Smooth muscle cell (in vitro differentiated cells): ENCODE measurements at regions not wholly inside any gene's neighbourhood (a gene's known extent, or its start where the extent isn't known, plus 50 kb on each side); places are given as distances from the start of the nearest gene placed in this dataset.
A peak's percentile ranks its signal among the peaks of the same experiment; 100 is the strongest.

Experiments used
- DNase-seq: peaks from one replicate; lab custom pipeline; 2025; ENCODE audit not compliant: unreplicated experiment; lab: John Stamatoyannopoulos, UW
- H2AFZ ChIP-seq: fragments of 200-600 bp; sonication (generic); 2 replicates; pipeline ENCODE4 v1.6.0; 2016; ENCODE audit warnings: antibody characterized with exemption, low read depth, mild to moderate bottlenecking
- H3F3A ChIP-seq: fragments of 200-600 bp; sonication (generic); 2 replicates; pipeline ENCODE4 v1.6.0; 2017; ENCODE audit warnings: antibody characterized with exemption, low read depth
- H3K27ac ChIP-seq: fragments of 200-600 bp; sonication (generic); 2 replicates; pipeline ENCODE4 v1.5.1; 2016; ENCODE audit warnings: low read depth, mild to moderate bottlenecking
- H3K27me3 ChIP-seq: fragments of 200-600 bp; sonication (generic); 2 replicates; pipeline ENCODE4 v1.6.1; 2016; ENCODE audit warnings: low read depth, mild to moderate bottlenecking
- H3K36me3 ChIP-seq: fragments of 200-600 bp; sonication (generic); 2 replicates; pipeline ENCODE4 v1.5.1; 2016; ENCODE audit warnings: low read depth
- H3K4me1 ChIP-seq: fragments of 200-600 bp; sonication (generic); 2 replicates; pipeline ENCODE4 v1.5.1; 2016; ENCODE audit warnings: low read depth
- H3K4me2 ChIP-seq: fragments of 200-600 bp; sonication (generic); 2 replicates; pipeline ENCODE4 v1.6.0; 2016; ENCODE audit warnings: mild to moderate bottlenecking
- H3K4me3 ChIP-seq: fragments of 200-600 bp; sonication (generic); 2 replicates; pipeline ENCODE4 v1.5.1; 2016; ENCODE audit warnings: mild to moderate bottlenecking
- H3K79me2 ChIP-seq: fragments of 200-600 bp; sonication (generic); 2 replicates; pipeline ENCODE4 v1.6.0; 2016; ENCODE audit warnings: low read depth, mild to moderate bottlenecking
- H3K9ac ChIP-seq: fragments of 200-600 bp; sonication (generic); 2 replicates; pipeline ENCODE4 v1.6.0; 2016; ENCODE audit warnings: low read depth
- H3K9me3 ChIP-seq: fragments of 200-600 bp; sonication (generic); replicated peaks from 2 replicates; pipeline ENCODE4 v1.5.1; 2016; ENCODE audit warnings: low read depth
- H4K20me1 ChIP-seq: fragments of 200-600 bp; sonication (generic); 2 replicates; pipeline ENCODE4 v1.6.0; 2016; ENCODE audit warnings: low read depth
- CTCF ChIP-seq: fragments of 200-600 bp; sonication (generic); IDR thresholded peaks from 2 replicates; pipeline ENCODE4 v1.5.1; 2017; ENCODE audit warnings: borderline replicate concordance, mild to moderate bottlenecking, antibody characterized with exemption; ENCODE audit not compliant: insufficient read depth, poor library complexity, severe bottlenecking
- WGBS: methylation state at CpG from one replicate; pipeline ENCODE4 v1.1.7; 2016; ENCODE audit warnings: low lambda C conversion rate; 5-methylcytosine and 5-hydroxymethylcytosine counted together

GRCh38 chr6:14638906-14639761, 521.6 kb downstream of the CD83 start:
- Histone ChIP-seq H3K36me3 (no peaks in the 10 kb centered on the region), H3K27me3 (no peaks in the 10 kb centered on the region), H3K4me1 (peaks cover 36% of the 10 kb centered on the region), H2AFZ (peak overlapping the region; percentile 36), H3K79me2 (no peaks in the 10 kb centered on the region), H4K20me1 (no peaks in the 10 kb centered on the region), H3K9me3 (no peaks in the 10 kb centered on the region), H3K9ac (peak overlapping the region; percentile 3), H3K4me3 (peak overlapping the region; percentile 23), H3K27ac (no peak overlapping the region), H3F3A (no peaks in the 10 kb centered on the region), H3K4me2 (peak overlapping the region; percentile 75)
- 14% methylated on average over 13 of the region's 13 CpGs for WGBS
- no peak for TF ChIP-seq CTCF
- DNase-seq, result no peak

GRCh38 chr6:14639983-14640599, 522.5 kb downstream of the CD83 start:
- Histone ChIP-seq H3K36me3 (no peaks in the 10 kb centered on the region), H3K4me2 (peak overlapping the region; percentile 75), H2AFZ (no peak overlapping the region), H3K27me3 (no peaks in the 10 kb centered on the region), H3K4me3 (no peak overlapping the region), H3K79me2 (no peaks in the 10 kb centered on the region), H4K20me1 (no peaks in the 10 kb centered on the region), H3K4me1 (peaks cover 36% of the 10 kb centered on the region), H3K9ac (no peak overlapping the region), H3K27ac (no peak overlapping the region), H3F3A (no peaks in the 10 kb centered on the region), H3K9me3 (no peaks in the 10 kb centered on the region)
- no peak for TF ChIP-seq CTCF
- 46% methylated on average over 12 of the region's 12 CpGs for WGBS
- DNase-seq, result no peak

- H3K9me3 ChIP-seq, result no peaks in the 10 kb centered on the region
- H3F3A ChIP-seq, result no peaks in the 10 kb centered on the region
- no peaks in the 10 kb centered on the region for H3K27me3 ChIP-seq
- no peak for TF ChIP-seq CTCF
- no peak overlapping the region for H3K27ac ChIP-seq
- no peaks in the 10 kb centered on the region for H4K20me1 ChIP-seq
- no peak overlapping the region for H3K4me3 ChIP-seq
- DNase-seq, result no peak
- peaks cover 36% of the 10 kb centered on the region for H3K4me1 ChIP-seq
- H3K4me2 ChIP-seq, result peak overlapping the region; percentile 20
- WGBS, result 19% methylated on average over 2 of the region's 2 CpGs
- H2AFZ ChIP-seq, result no peak overlapping the region
- no peaks in the 10 kb centered on the region for H3K79me2 ChIP-seq
- H3K36me3 ChIP-seq, result no peaks in the 10 kb centered on the region
- no peak overlapping the region for H3K9ac ChIP-seq
Observed at GRCh38 chr6:14640631-14641030, 523.1 kb downstream of the CD83 start.
